Cardiac muscle cell (in vitro differentiated cells and primary cell): ENCODE measurements at regions not wholly inside any gene's neighbourhood (a gene's known extent, or its start where the extent isn't known, plus 50 kb on each side); places are given as distances from the start of the nearest gene placed in this dataset.
"Not testable (repeated sequence)": the region's sequence is repeated elsewhere in the genome, so short reads cannot be mapped to it uniquely, and the experiment has no call there.

Source experiments
- DNase-seq, 2 donors: peaks; one replicate each; pipeline versions ENCODE4 v3.0.0 to v3.0.0-alpha.2; 2010 to 2017; ENCODE audit warnings: low read depth in 1 of 2, low spot score in 1 of 2
- H3K27ac ChIP-seq: fragments of 200-600 bp; sonication (generic); 2 replicates; pipeline ENCODE4 v1.5.1; 2016
- H3K27me3 ChIP-seq: fragments of 200-600 bp; sonication (generic); 2 replicates; pipeline ENCODE4 v1.6.0; 2016; ENCODE audit warnings: control low read depth
- H3K36me3 ChIP-seq: fragments of 200-600 bp; sonication (generic); 2 replicates; pipeline ENCODE4 v1.5.1; 2016; ENCODE audit warnings: control low read depth
- H3K4me1 ChIP-seq: fragments of 200-600 bp; sonication (generic); 2 replicates; pipeline ENCODE4 v1.8.1; 2017; ENCODE audit warnings: low read depth, mild to moderate bottlenecking, mixed run types
- H3K4me3 ChIP-seq: fragments of 200-600 bp; sonication (generic); 2 replicates; pipeline ENCODE4 v1.5.1; 2016; ENCODE audit warnings: mild to moderate bottlenecking
- H3K9me3 ChIP-seq: fragments of 200-600 bp; sonication (generic); 2 replicates; pipeline ENCODE4 v1.5.1; 2017; ENCODE audit warnings: low read depth, mild to moderate bottlenecking, control low read depth

DNA sequence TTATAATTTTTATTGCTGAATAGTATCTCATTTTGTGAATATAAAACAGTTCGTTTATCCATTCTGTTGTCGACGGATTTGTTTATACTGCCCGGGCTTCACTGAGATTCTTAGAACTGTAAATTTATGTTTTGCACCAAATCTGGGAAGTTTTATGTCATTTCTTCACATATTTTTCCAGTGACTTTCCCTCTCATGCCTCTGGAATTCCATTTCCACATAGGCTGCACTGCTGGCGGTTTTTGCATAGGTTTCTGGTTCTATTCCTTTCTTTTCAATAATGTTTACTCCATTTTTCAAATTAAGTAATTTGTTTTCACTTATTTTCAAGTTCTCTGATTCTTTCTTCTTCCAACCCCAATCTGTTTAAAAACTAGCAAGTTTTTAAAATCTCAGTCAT lies 130.1 kb downstream of the NPIPB11 start:
- H3K36me3 ChIP-seq, H3K27ac ChIP-seq, H3K4me3 ChIP-seq, H3K27me3 ChIP-seq, H3K9me3 ChIP-seq, H3K4me1 ChIP-seq: not testable (repeated sequence)
- DNase-seq = peak in 1 of 2 donors; percentile 43

DNA sequence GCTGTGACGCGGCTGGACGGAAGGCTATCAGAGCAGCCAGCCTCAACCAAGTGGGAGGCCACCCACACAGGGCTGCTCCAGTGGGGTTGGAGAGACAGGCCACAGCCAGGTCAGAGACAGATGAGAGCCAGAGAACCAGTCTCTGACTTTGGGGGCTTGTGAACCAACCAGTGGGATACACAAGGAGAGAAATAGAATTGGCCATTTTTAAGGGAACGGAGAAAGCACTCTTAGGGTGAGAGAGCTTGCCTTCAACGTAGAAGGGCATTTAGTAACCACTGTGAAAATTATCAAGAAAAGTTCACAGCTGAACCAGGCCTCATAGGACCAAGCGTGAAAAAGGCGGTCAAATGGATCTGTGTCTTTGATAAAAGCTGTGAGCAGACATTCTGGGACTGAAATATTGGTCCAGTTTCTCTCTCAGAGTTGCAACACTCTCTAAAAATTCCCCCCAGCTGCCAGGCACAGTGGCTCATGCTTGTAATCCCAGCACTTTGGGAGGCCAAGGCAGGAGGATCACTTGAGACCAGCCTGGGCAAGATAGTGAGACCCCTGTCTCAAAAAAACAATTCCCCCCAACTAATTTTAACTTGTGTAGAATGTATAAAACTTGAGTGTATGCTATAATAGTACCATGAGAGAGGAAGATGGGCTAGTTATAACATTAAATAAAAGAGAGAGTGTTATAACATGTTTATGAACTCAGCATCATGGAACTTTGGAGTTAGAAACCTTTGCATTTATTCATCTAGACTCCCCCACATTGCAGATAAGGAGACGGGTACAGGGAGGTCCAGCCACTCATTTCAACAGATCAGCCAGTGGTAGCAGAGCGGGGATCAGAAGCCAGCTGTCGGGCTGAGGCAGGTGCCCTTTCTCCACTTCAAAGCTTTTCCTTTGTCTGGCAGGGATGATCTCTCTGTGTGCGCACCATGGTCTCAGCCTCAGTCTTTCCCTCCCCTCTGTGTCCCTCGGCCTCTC lies 132.2 kb downstream of the NPIPB11 start:
- not testable (repeated sequence) for H3K4me3 ChIP-seq, H3K4me1 ChIP-seq

DNA sequence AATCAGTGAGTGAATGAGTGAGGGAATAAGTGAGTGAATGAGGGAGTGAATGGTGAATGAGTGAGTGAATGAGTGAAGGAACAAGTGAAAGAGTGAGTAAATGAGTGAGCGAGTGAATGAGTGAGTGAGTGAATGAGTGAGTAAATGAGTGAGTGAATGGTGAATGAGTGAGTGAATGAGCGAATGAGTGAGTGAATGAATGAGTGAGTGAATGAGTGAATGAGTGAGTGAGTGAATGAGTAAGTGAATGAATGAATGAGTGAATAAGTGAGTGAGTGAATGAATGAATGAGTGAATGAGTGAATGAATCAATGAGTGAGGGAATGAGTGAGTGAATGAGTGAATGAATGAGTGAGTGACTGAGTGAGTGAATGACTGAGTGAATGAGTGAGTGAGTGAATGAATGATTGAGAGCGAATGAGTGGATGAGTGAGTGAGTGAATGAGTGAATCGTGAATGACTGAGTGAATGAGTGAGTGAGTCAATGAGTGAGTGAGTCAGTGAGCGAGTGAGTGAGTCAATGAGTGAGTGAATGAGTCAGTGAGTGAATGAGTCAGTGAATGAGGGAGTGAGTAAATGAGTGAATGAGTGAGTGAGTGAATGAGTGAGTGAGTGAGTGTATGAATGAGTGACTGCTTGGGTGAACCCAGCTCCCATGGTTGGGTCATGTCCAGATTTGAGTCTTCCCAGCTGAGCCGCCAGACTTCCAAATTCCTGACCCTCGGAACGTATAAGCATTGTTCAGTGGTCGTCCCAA lies 133.0 kb downstream of the NPIPB11 start:
- H3K9me3 ChIP-seq, H3K27ac ChIP-seq, H3K4me3 ChIP-seq, DNase-seq, H3K27me3 ChIP-seq, H3K4me1 ChIP-seq, H3K36me3 ChIP-seq: not testable (repeated sequence)

More for the DNA sequence above, 132.2 kb downstream of the NPIPB11 start:
- DNase-seq, H3K36me3 ChIP-seq, H3K27me3 ChIP-seq, H3K27ac ChIP-seq, H3K9me3 ChIP-seq: not testable (repeated sequence)

GRCh38 chr16:29271721-29272675 lies 134.5 kb downstream of the NPIPB11 start:
- not testable (repeated sequence) for H3K36me3 ChIP-seq, H3K27ac ChIP-seq, H3K9me3 ChIP-seq, H3K4me1 ChIP-seq, H3K27me3 ChIP-seq, H3K4me3 ChIP-seq
- peak in 1 of 2 donors; percentile 71 for DNase-seq

DNA sequence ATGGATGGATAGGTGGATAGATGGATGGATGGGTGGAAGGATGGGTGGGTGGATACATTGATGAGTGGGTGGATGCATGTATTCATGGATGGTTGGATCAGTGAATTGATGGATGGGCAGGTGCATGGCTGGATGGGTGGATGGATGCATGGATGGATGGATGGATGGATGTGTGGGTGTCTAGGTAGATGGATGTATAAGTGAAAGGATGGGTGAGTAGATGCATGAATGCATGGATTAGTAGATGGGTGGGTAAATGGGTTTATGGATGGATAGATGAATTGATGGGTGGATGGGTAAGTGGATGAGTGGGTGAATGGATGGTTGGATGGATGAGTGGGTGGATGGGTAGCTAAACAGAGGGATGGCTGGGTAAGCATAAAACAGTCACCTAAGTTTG lies 135.6 kb downstream of the NPIPB11 start:
- not testable (repeated sequence) for H3K4me1 ChIP-seq, H3K27ac ChIP-seq, DNase-seq, H3K36me3 ChIP-seq, H3K27me3 ChIP-seq, H3K9me3 ChIP-seq, H3K4me3 ChIP-seq

- H3K27ac ChIP-seq, H3K27me3 ChIP-seq, DNase-seq, H3K9me3 ChIP-seq, H3K4me1 ChIP-seq, H3K4me3 ChIP-seq, H3K36me3 ChIP-seq: not testable (repeated sequence)
Measured at GRCh38 chr16:29270033-29270432, 136.5 kb downstream of the NPIPB11 start.

DNA sequence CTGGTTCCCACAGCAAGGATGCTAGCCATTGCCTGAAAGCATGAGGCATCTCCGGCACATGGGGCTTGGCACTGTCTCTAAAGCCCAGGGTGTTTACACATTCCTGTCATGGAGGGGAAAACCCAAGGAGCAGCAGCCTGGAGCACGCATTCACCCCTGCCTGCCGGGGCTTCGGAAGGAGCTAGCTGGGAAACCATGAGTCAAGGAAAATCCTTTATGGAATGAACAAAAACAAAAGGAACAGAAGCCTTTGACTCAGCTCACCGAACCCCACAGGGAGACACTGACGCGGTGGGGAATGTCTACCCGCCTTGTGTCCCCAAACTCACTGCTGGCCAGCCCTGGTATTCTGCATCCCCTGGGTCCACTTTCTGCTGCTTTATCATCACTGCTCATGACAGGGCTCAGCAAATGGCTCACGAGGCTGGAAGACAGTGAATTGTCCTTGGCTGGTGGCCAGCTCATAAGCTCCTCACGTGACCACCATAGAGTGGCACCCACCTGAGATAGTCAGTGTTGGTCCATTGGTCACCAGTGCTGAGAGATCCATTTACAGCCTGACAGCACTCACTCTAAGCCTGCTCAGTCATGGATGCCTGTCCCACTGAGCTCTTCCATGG lies 137.2 kb downstream of the NPIPB11 start:
- H3K9me3 ChIP-seq, H3K27ac ChIP-seq, H3K36me3 ChIP-seq, H3K4me1 ChIP-seq, H3K27me3 ChIP-seq, H3K4me3 ChIP-seq: not testable (repeated sequence)
- peak in 1 of 2 donors; percentile 85 for DNase-seq

GRCh38 chr16:29268785-29269191 lies 137.7 kb downstream of the NPIPB11 start:
- not testable (repeated sequence) for H3K4me1 ChIP-seq, H3K4me3 ChIP-seq, H3K27me3 ChIP-seq, DNase-seq, H3K36me3 ChIP-seq, H3K27ac ChIP-seq, H3K9me3 ChIP-seq

DNA sequence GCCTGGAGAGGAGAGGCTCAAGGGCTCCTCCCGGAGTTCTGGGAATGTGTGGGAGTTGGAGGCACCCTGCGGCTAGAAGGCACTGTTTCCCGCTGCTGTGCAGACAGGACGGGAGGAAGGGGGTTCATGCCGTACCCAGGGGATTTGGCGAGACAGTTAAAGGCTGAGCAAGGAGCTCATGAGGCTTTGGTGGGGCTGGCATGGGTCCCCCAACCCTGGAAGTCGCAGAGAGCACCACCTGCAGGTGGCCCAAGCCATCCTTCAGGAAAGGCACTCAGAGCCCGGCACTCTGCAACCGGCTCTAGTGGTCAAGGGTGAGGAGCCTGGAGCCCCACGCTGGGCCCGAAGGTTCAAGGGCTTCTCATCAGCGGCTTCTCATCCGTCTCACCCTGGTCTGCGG lies 138.2 kb downstream of the NPIPB11 start:
- not testable (repeated sequence) for H3K4me3 ChIP-seq, H3K27me3 ChIP-seq, H3K36me3 ChIP-seq, H3K4me1 ChIP-seq, H3K27ac ChIP-seq, H3K9me3 ChIP-seq
- DNase-seq = peak in 1 of 2 donors; percentile 59

DNA sequence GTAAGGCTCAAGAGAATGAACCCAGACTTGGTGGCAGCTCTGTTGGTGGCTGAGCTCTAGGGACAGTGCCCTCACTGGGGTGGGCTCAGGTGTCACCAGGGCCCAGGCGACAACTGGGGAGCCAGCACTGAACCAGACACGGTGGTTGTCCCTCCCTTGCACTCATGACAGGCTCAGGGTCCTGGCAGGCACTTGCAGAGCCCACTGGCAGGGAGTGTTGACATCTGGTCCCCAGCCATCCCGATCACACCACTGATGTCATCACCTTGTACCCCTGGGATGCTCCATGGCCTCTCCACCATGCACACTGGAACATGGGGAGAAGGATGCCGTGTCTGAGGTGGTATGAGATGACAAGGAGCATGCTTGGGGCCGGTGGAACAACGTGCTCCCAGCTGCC lies 138.6 kb downstream of the NPIPB11 start:
- not testable (repeated sequence) for H3K27me3 ChIP-seq, DNase-seq, H3K36me3 ChIP-seq, H3K4me3 ChIP-seq, H3K9me3 ChIP-seq, H3K27ac ChIP-seq, H3K4me1 ChIP-seq

GRCh38 chr16:29267055-29267619 lies 139.4 kb downstream of the NPIPB11 start:
- not testable (repeated sequence) for H3K4me1 ChIP-seq, DNase-seq, H3K27ac ChIP-seq, H3K4me3 ChIP-seq, H3K9me3 ChIP-seq, H3K27me3 ChIP-seq, H3K36me3 ChIP-seq

DNA sequence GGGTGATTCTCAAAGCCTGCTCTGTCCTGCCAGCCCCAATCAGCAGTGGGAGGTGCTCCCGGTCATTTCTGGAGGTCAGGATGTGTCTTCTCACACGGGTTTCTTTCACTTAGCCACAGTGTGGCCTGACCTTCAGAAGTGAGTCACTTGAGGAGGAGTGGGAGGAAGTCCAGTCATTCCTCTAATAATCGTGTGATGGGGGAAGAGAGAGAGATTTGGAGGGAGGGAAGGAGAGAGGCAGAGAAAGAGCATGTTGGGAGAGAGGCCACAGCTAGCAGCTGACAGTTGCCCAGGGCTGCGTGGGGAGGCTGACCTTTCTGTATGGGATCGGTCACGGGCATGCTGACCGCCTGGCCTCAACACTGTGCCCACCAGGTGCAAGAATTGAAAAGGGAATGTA lies 139.9 kb downstream of the NPIPB11 start:
- H3K4me1 ChIP-seq, H3K4me3 ChIP-seq, H3K36me3 ChIP-seq, H3K27ac ChIP-seq, H3K9me3 ChIP-seq, H3K27me3 ChIP-seq: not testable (repeated sequence)
- DNase-seq = peak in 1 of 2 donors; percentile 86
